ENCODE measurements at regions not wholly inside any gene's neighbourhood (a gene's known extent, or its start where the extent isn't known, plus 50 kb on each side); places are given as distances from the start of the nearest gene placed in this dataset.
"Not testable (repeated sequence)": the region's sequence is repeated elsewhere in the genome, so short reads cannot be mapped to it uniquely, and the experiment has no call there.

DNA sequence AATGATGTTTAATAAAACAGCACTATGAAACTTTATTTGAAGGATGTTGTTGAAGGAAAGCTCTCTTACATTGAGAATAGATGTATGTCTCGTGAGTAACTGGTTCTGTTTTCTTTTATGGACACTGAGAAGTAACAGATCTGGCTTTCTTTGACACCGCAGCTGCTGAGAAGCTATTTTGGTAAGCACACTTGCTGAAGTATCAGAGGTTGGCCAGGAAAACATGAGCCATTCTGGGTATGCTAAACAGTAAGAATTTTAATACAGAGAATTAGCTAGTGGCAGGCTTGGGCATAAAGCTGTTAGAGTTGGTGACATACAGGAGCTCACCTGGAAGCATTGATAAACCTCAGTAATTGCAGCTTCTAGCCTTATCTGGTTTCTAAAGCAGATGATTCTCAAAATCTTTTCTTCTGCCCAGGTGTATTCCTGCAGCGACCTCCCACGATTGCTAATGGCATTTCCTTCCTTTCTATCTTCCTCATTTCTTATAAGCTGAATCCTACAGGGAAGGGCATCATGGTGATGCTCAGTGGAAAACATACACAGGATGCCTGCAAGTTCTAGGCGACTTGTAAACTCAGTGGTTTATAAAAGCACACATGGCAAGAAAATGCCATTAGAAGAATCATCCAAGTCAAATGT, 291.6 kb upstream of the SLC16A7 start:
- no peak overlapping the region for H3K27ac ChIP-seq (ENCODE audit: low read depth, low read length)
- DNase-seq (ENCODE audit: insufficient read length, low spot score, missing footprints), result no peak
- no peaks in the 10 kb centered on the region for H3K4me1 ChIP-seq (ENCODE audit: insufficient read depth, low read length)
- TF ChIP-seq, protein P1, sequence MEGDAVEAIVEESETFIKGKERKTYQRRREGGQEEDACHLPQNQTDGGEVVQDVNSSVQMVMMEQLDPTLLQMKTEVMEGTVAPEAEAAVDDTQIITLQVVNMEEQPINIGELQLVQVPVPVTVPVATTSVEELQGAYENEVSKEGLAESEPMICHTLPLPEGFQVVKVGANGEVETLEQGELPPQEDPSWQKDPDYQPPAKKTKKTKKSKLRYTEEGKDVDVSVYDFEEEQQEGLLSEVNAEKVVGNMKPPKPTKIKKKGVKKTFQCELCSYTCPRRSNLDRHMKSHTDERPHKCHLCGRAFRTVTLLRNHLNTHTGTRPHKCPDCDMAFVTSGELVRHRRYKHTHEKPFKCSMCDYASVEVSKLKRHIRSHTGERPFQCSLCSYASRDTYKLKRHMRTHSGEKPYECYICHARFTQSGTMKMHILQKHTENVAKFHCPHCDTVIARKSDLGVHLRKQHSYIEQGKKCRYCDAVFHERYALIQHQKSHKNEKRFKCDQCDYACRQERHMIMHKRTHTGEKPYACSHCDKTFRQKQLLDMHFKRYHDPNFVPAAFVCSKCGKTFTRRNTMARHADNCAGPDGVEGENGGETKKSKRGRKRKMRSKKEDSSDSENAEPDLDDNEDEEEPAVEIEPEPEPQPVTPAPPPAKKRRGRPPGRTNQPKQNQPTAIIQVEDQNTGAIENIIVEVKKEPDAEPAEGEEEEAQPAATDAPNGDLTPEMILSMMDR (IDR thresholded peaks at IDR 0.05; ENCODE audit: extremely low read depth, low read depth, low read length), result no peak
- H3K9me3 ChIP-seq (ENCODE audit: low read depth, low read length), result no peaks in the 10 kb centered on the region
- no peaks in the 10 kb centered on the region for H3K36me3 ChIP-seq (ENCODE audit: insufficient read depth, low read length)
- H4K20me1 ChIP-seq (ENCODE audit: insufficient read depth, low read length), result no peaks in the 10 kb centered on the region
- no peak overlapping the region for H3K4me2 ChIP-seq (ENCODE audit: insufficient read depth, low read length)
- no peak overlapping the region for H2AFZ ChIP-seq (ENCODE audit: low read length)
- H3K27me3 ChIP-seq (ENCODE audit: insufficient read depth, low read length), result no peaks in the 10 kb centered on the region
- H3K79me2 ChIP-seq (ENCODE audit: insufficient read depth, low read length), result no peaks in the 10 kb centered on the region
- no peak overlapping the region for H3K4me3 ChIP-seq (ENCODE audit: insufficient read depth, low read length)

DNA sequence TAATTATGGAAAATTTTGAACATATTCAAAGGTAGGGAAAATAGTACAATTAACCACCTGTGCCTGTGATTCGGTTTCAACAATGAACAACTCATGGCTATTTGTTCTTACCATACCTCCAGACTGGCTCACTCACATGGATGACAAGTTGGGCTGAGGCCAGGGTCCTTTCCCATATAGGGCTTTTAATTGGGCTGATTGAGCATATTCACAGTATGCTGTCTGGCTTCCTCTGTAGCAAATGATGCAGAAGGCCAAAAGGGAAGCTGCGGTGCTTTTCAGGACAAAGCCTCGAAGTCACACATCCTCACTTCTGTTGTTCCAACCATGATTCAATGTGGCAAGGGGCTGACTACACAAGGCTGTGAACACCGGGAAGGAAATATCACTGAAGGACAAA, 297.5 kb upstream of the SLC16A7 start:
- no peak overlapping the region for H3K4me2 ChIP-seq (ENCODE audit: insufficient read depth, low read length)
- no peak overlapping the region for H3K4me3 ChIP-seq (ENCODE audit: insufficient read depth, low read length)
- no peak for DNase-seq (ENCODE audit: insufficient read length, low spot score, missing footprints)
- H4K20me1 ChIP-seq (ENCODE audit: insufficient read depth, low read length), result no peaks in the 10 kb centered on the region
- H3K36me3 ChIP-seq (ENCODE audit: insufficient read depth, low read length), result no peaks in the 10 kb centered on the region
- H3K27me3 ChIP-seq (ENCODE audit: insufficient read depth, low read length), result no peaks in the 10 kb centered on the region
- no peaks in the 10 kb centered on the region for H3K79me2 ChIP-seq (ENCODE audit: insufficient read depth, low read length)
- TF ChIP-seq, protein P1 (IDR thresholded peaks at IDR 0.05; ENCODE audit: extremely low read depth, low read depth, low read length), result no peak
- no peaks in the 10 kb centered on the region for H3K4me1 ChIP-seq (ENCODE audit: insufficient read depth, low read length)
- H3K9me3 ChIP-seq (ENCODE audit: low read depth, low read length), result no peaks in the 10 kb centered on the region
- H3K27ac ChIP-seq (ENCODE audit: low read depth, low read length), result no peak overlapping the region
- no peak overlapping the region for H2AFZ ChIP-seq (ENCODE audit: low read length)

DNA sequence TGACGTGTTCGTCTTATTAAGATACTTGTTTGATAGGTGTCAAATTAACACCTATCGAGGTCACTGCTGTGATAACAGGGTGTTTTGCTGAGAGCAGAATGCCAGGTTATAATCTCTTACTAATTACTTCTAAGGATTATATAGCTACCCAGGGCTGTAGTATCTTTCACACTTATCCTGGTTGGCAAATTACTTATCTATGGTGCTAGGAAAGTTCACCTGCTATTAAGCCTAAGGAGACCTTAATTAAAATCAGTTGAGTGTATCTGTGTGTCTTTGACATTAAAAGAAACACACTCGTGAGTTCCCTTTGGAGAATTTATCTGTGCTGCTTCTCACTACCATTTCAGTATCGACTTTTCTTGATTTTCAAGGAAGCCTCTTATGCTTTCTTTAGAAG, 301.6 kb upstream of the SLC16A7 start:
- H3K27ac ChIP-seq (ENCODE audit: low read depth, low read length), result no peak overlapping the region
- H3K4me2 ChIP-seq (ENCODE audit: insufficient read depth, low read length), result no peak overlapping the region
- H3K27me3 ChIP-seq (ENCODE audit: insufficient read depth, low read length), result no peaks in the 10 kb centered on the region
- no peak for DNase-seq (ENCODE audit: insufficient read length, low spot score, missing footprints)
- H2AFZ ChIP-seq (ENCODE audit: low read length), result no peak overlapping the region
- H3K4me3 ChIP-seq (ENCODE audit: insufficient read depth, low read length), result no peak overlapping the region
- H4K20me1 ChIP-seq (ENCODE audit: insufficient read depth, low read length), result no peaks in the 10 kb centered on the region
- H3K4me1 ChIP-seq (ENCODE audit: insufficient read depth, low read length), result no peaks in the 10 kb centered on the region
- TF ChIP-seq, protein P1 (IDR thresholded peaks at IDR 0.05; ENCODE audit: extremely low read depth, low read depth, low read length), result no peak
- H3K9me3 ChIP-seq (ENCODE audit: low read depth, low read length), result no peaks in the 10 kb centered on the region
- no peaks in the 10 kb centered on the region for H3K36me3 ChIP-seq (ENCODE audit: insufficient read depth, low read length)
- no peaks in the 10 kb centered on the region for H3K79me2 ChIP-seq (ENCODE audit: insufficient read depth, low read length)

DNA sequence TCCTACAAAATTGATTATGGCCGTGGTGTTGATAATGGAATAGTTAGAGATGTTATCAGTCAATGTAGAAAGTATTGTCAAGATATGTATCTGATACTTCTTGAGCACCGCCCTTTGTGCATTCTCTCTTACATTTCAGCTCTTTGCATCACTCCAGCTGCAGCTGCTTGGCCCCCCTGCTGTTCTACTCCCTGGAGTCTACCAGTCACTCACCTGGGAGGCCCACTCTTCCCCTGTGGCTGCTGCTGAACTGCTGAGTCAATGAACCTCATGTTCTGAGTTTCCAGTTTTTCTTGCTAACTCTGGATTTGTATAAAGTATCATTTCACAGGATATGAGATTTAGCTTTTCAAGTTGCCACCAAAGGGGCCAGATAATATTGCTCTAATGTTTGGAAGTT, 312.8 kb upstream of the SLC16A7 start:
- no peak overlapping the region for H3K4me3 ChIP-seq (ENCODE audit: insufficient read depth, low read length)
- no peak overlapping the region for H3K27ac ChIP-seq (ENCODE audit: low read depth, low read length)
- TF ChIP-seq, protein P1 (IDR thresholded peaks at IDR 0.05; ENCODE audit: extremely low read depth, low read depth, low read length), result no peak
- DNase-seq (ENCODE audit: insufficient read length, low spot score, missing footprints), result no peak
- H3K4me2 ChIP-seq (ENCODE audit: insufficient read depth, low read length), result no peak overlapping the region
- no peaks in the 10 kb centered on the region for H3K27me3 ChIP-seq (ENCODE audit: insufficient read depth, low read length)
- no peaks in the 10 kb centered on the region for H4K20me1 ChIP-seq (ENCODE audit: insufficient read depth, low read length)
- no peaks in the 10 kb centered on the region for H3K4me1 ChIP-seq (ENCODE audit: insufficient read depth, low read length)
- no peaks in the 10 kb centered on the region for H3K9me3 ChIP-seq (ENCODE audit: low read depth, low read length)
- no peak overlapping the region for H2AFZ ChIP-seq (ENCODE audit: low read length)
- H3K79me2 ChIP-seq (ENCODE audit: insufficient read depth, low read length), result no peaks in the 10 kb centered on the region
- no peaks in the 10 kb centered on the region for H3K36me3 ChIP-seq (ENCODE audit: insufficient read depth, low read length)

DNA sequence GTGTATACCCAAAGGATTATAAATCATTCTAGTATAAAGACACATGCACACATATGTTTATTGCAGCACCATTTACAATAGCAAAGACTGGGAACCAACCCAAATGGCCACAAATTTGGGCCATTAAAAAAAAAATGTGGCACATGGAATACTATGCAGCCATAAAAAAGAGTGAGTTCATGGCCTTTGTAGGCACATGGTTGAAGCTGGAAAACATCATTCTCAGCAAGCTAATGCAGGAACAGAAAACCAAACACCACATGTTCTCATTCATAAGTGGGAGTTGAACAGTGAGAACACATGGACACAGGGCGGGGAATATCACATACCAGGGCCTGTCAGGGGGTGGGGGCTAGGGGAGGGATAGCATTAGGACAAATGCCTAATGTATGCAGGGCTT, 322.3 kb upstream of the SLC16A7 start:
- DNase-seq (ENCODE audit: insufficient read length, low spot score, missing footprints); H3K9me3 ChIP-seq (ENCODE audit: low read depth, low read length); H3K4me2 ChIP-seq (ENCODE audit: insufficient read depth, low read length); H3K36me3 ChIP-seq (ENCODE audit: insufficient read depth, low read length); H3K79me2 ChIP-seq (ENCODE audit: insufficient read depth, low read length); H3K4me3 ChIP-seq (ENCODE audit: insufficient read depth, low read length); H2AFZ ChIP-seq (ENCODE audit: low read length); H3K27ac ChIP-seq (ENCODE audit: low read depth, low read length); H4K20me1 ChIP-seq (ENCODE audit: insufficient read depth, low read length); H3K4me1 ChIP-seq (ENCODE audit: insufficient read depth, low read length); H3K27me3 ChIP-seq (ENCODE audit: insufficient read depth, low read length): not testable (repeated sequence)

All from osteoblast (primary cell).